Glomerular endothelial cell (primary cell): ENCODE measurements at regions not wholly inside any gene's neighbourhood (a gene's known extent, or its start where the extent isn't known, plus 50 kb on each side); places are given as distances from the start of the nearest gene placed in this dataset.
"Not testable (repeated sequence)": the region's sequence is repeated elsewhere in the genome, so short reads cannot be mapped to it uniquely, and the experiment has no call there.

Experiments used
- DNase-seq: peaks from one replicate; pipeline ENCODE4 v3.0.0-alpha.2; 2011; ENCODE audit warnings: low read depth, low spot score; ENCODE audit errors: extremely low read depth

- no peak for DNase-seq
Measured at GRCh38 chr12:60644076-60644475, 1048.2 kb downstream of the SLC16A7 start.

- DNase-seq: no peak
Measured at GRCh38 chr12:60666895-60667294, 1071.1 kb downstream of the SLC16A7 start.

- DNase-seq: no peak
Measured at GRCh38 chr12:60672949-60673348, 1077.1 kb downstream of the SLC16A7 start.

- no peak for DNase-seq
Measured at GRCh38 chr12:60684988-60685655, 1089.3 kb downstream of the SLC16A7 start.

GRCh38 chr12:60689137-60689536 lies 1093.3 kb downstream of the SLC16A7 start:
- DNase-seq: no peak

GRCh38 chr12:60693019-60693626 lies 1097.3 kb downstream of the SLC16A7 start:
- no peak for DNase-seq

- DNase-seq: no peak
Measured at GRCh38 chr12:60704171-60704914, 1108.5 kb downstream of the SLC16A7 start.

GRCh38 chr12:60710246-60710645 lies 1114.4 kb downstream of the SLC16A7 start:
- no peak for DNase-seq

GRCh38 chr12:60714141-60714900 lies 1118.5 kb downstream of the SLC16A7 start:
- DNase-seq: no peak

- DNase-seq: no peak
Measured at GRCh38 chr12:60724475-60724874, 1128.6 kb downstream of the SLC16A7 start.

- DNase-seq: no peak
Measured at GRCh38 chr12:60724984-60725383, 1129.2 kb downstream of the SLC16A7 start.

GRCh38 chr12:60752589-60752988 lies 1156.8 kb downstream of the SLC16A7 start:
- DNase-seq: no peak

- DNase-seq: no peak
Measured at GRCh38 chr12:60758224-60758623, 1162.4 kb downstream of the SLC16A7 start.

GRCh38 chr12:60760965-60761364 lies 1165.1 kb downstream of the SLC16A7 start:
- no peak for DNase-seq

- not testable (repeated sequence) for DNase-seq
Measured at GRCh38 chr12:60801166-60801565, 1205.3 kb downstream of the SLC16A7 start.

- no peak for DNase-seq
Measured at GRCh38 chr12:60803147-60803546, 1207.3 kb downstream of the SLC16A7 start.

- no peak for DNase-seq
Measured at GRCh38 chr12:60805364-60805763, 1209.5 kb downstream of the SLC16A7 start.

- no peak for DNase-seq
Measured at GRCh38 chr12:60819794-60820193, 1224.0 kb downstream of the SLC16A7 start.

- DNase-seq: no peak
Measured at GRCh38 chr12:60822580-60822979, 1226.8 kb downstream of the SLC16A7 start.

- no peak for DNase-seq
Measured at GRCh38 chr12:60830381-60830780, 1234.6 kb downstream of the SLC16A7 start.

GRCh38 chr12:60832290-60832689 lies 1236.5 kb downstream of the SLC16A7 start:
- DNase-seq: no peak
